ENCODE measurements at regions not wholly inside any gene's neighbourhood (a gene's known extent, or its start where the extent isn't known, plus 50 kb on each side); places are given as distances from the start of the nearest gene placed in this dataset.

GRCh38 chr2:147646818-147647468 is 197.9 kb upstream of the ACVR2A start:
- no peak for TF ChIP-seq CTCF (conservative IDR thresholded peaks at IDR 0.05)
- TF ChIP-seq EZH2 (IDR thresholded peaks at IDR 0.05; ENCODE audit: low read depth): no peak
